Activated naive CD8-positive, alpha-beta T cell treated with anti-CD3 and anti-CD28 coated beads for 36 hours (primary cell): ENCODE measurements at regions not wholly inside any gene's neighbourhood (a gene's known extent, or its start where the extent isn't known, plus 50 kb on each side); places are given as distances from the start of the nearest gene placed in this dataset.

Experiments
- DNase-seq: peaks from one replicate; pipeline ENCODE4 v3.0.0; 2021
- H3K27ac Mint-ChIP-seq: one replicate; pipeline ENCODE4 v1.8.0; 2022; ENCODE audit warnings: mild to moderate bottlenecking, moderate library complexity, mixed read lengths
- H3K27me3 Mint-ChIP-seq: one replicate; pipeline ENCODE4 v1.8.0; 2022; ENCODE audit warnings: mild to moderate bottlenecking, mixed read lengths
- H3K36me3 Mint-ChIP-seq: one replicate; pipeline ENCODE4 v1.8.0; 2021; ENCODE audit warnings: mild to moderate bottlenecking, mixed read lengths
- H3K4me1 Mint-ChIP-seq: one replicate; pipeline ENCODE4 v1.8.0; 2021; ENCODE audit warnings: mixed read lengths
- H3K4me3 Mint-ChIP-seq: one replicate; pipeline ENCODE4 v1.8.0; 2022; ENCODE audit warnings: mild to moderate bottlenecking, moderate library complexity, mixed read lengths
- H3K9me3 Mint-ChIP-seq: one replicate; pipeline ENCODE4 v1.8.0; 2022; ENCODE audit warnings: mixed read lengths

GRCh38 chr16:50944436-50944835 lies 202.6 kb downstream of the CYLD start:
- no peak for DNase-seq
- Mint-ChIP-seq H3K27me3 (no peaks in the 10 kb centered on the region), H3K9me3 (no peaks in the 10 kb centered on the region), H3K4me3 (no peak overlapping the region), H3K27ac (no peak overlapping the region), H3K36me3 (no peaks in the 10 kb centered on the region), H3K4me1 (no peaks in the 10 kb centered on the region)

- no peak for DNase-seq
- no peaks in the 10 kb centered on the region for H3K27me3 Mint-ChIP-seq
- no peaks in the 10 kb centered on the region for H3K4me1 Mint-ChIP-seq
- H3K4me3 Mint-ChIP-seq: no peak overlapping the region
- no peaks in the 10 kb centered on the region for H3K9me3 Mint-ChIP-seq
- no peak overlapping the region for H3K27ac Mint-ChIP-seq
- no peaks in the 10 kb centered on the region for H3K36me3 Mint-ChIP-seq
Observed at GRCh38 chr16:50944033-50944432, 202.1 kb downstream of the CYLD start.

- H3K27ac Mint-ChIP-seq: no peak overlapping the region
- H3K27me3 Mint-ChIP-seq: no peaks in the 10 kb centered on the region
- no peaks in the 10 kb centered on the region for H3K9me3 Mint-ChIP-seq
- H3K4me3 Mint-ChIP-seq: no peak overlapping the region
- no peak for DNase-seq
- H3K36me3 Mint-ChIP-seq: no peaks in the 10 kb centered on the region
- H3K4me1 Mint-ChIP-seq: no peaks in the 10 kb centered on the region
Observed at GRCh38 chr16:50942143-50942542, 200.3 kb downstream of the CYLD start.

- Mint-ChIP-seq H3K27ac (no peak overlapping the region), H3K4me3 (no peak overlapping the region), H3K36me3 (no peaks in the 10 kb centered on the region), H3K9me3 (no peaks in the 10 kb centered on the region), H3K27me3 (no peaks in the 10 kb centered on the region), H3K4me1 (no peaks in the 10 kb centered on the region)
- no peak for DNase-seq
Observed at GRCh38 chr16:50941681-50942080, 199.8 kb downstream of the CYLD start.

- Mint-ChIP-seq H3K27me3 (no peaks in the 10 kb centered on the region), H3K4me3 (no peak overlapping the region), H3K4me1 (no peaks in the 10 kb centered on the region), H3K27ac (no peak overlapping the region), H3K9me3 (no peaks in the 10 kb centered on the region), H3K36me3 (no peaks in the 10 kb centered on the region)
- DNase-seq: no peak
Observed at GRCh38 chr16:50940275-50940854, 198.5 kb downstream of the CYLD start.

- no peak for DNase-seq
- Mint-ChIP-seq H3K36me3 (no peaks in the 10 kb centered on the region), H3K4me1 (no peaks in the 10 kb centered on the region), H3K9me3 (no peaks in the 10 kb centered on the region), H3K27me3 (no peaks in the 10 kb centered on the region), H3K4me3 (no peak overlapping the region), H3K27ac (no peak overlapping the region)
Observed at GRCh38 chr16:50939356-50939755, 197.5 kb downstream of the CYLD start.

GRCh38 chr16:50938932-50939331 lies 197.0 kb downstream of the CYLD start:
- Mint-ChIP-seq H3K4me1 (no peaks in the 10 kb centered on the region), H3K27ac (no peak overlapping the region), H3K9me3 (no peaks in the 10 kb centered on the region)

GRCh38 chr16:50933262-50933661 lies 191.4 kb downstream of the CYLD start:
- Mint-ChIP-seq H3K4me3 (no peak overlapping the region), H3K27me3 (no peaks in the 10 kb centered on the region)
- no peak for DNase-seq

More at GRCh38 chr16:50938932-50939331, 197.0 kb downstream of the CYLD start:
- no peaks in the 10 kb centered on the region for H3K36me3 Mint-ChIP-seq
- H3K27me3 Mint-ChIP-seq: no peaks in the 10 kb centered on the region
- no peak overlapping the region for H3K4me3 Mint-ChIP-seq
- DNase-seq: no peak

GRCh38 chr16:50932348-50932935 lies 190.6 kb downstream of the CYLD start:
- Mint-ChIP-seq H3K4me1 (no peaks in the 10 kb centered on the region), H3K4me3 (no peak overlapping the region), H3K27me3 (no peaks in the 10 kb centered on the region), H3K36me3 (no peaks in the 10 kb centered on the region), H3K27ac (no peak overlapping the region), H3K9me3 (no peaks in the 10 kb centered on the region)
- no peak for DNase-seq

More at GRCh38 chr16:50933262-50933661, 191.4 kb downstream of the CYLD start:
- no peak overlapping the region for H3K27ac Mint-ChIP-seq
- no peaks in the 10 kb centered on the region for H3K36me3 Mint-ChIP-seq
- no peaks in the 10 kb centered on the region for H3K4me1 Mint-ChIP-seq
- no peaks in the 10 kb centered on the region for H3K9me3 Mint-ChIP-seq

- H3K4me3 Mint-ChIP-seq: no peak overlapping the region
- no peaks in the 10 kb centered on the region for H3K36me3 Mint-ChIP-seq
- no peak overlapping the region for H3K27ac Mint-ChIP-seq
- no peaks in the 10 kb centered on the region for H3K4me1 Mint-ChIP-seq
- no peaks in the 10 kb centered on the region for H3K9me3 Mint-ChIP-seq
- peaks cover 6% of the 10 kb centered on the region for H3K27me3 Mint-ChIP-seq
- DNase-seq: no peak
Observed at GRCh38 chr16:50928065-50928464, 186.2 kb downstream of the CYLD start.

- Mint-ChIP-seq H3K4me3 (no peak overlapping the region), H3K9me3 (no peaks in the 10 kb centered on the region), H3K4me1 (no peaks in the 10 kb centered on the region), H3K27ac (no peak overlapping the region), H3K27me3 (peaks cover 10% of the 10 kb centered on the region), H3K36me3 (no peaks in the 10 kb centered on the region)
- no peak for DNase-seq
Observed at GRCh38 chr16:50925758-50926357, 184.0 kb downstream of the CYLD start.

- Mint-ChIP-seq H3K4me1 (no peaks in the 10 kb centered on the region), H3K4me3 (no peak overlapping the region), H3K27ac (no peak overlapping the region), H3K27me3 (peaks cover 10% of the 10 kb centered on the region), H3K9me3 (no peaks in the 10 kb centered on the region), H3K36me3 (no peaks in the 10 kb centered on the region)
- no peak for DNase-seq
Observed at GRCh38 chr16:50924759-50925545, 183.1 kb downstream of the CYLD start.

- H3K36me3 Mint-ChIP-seq: no peaks in the 10 kb centered on the region
Observed at GRCh38 chr16:50917950-50918703, 176.2 kb downstream of the CYLD start.

GRCh38 chr16:50916040-50916439 lies 174.2 kb downstream of the CYLD start:
- Mint-ChIP-seq H3K27me3 (peaks cover 25% of the 10 kb centered on the region), H3K27ac (no peak overlapping the region), H3K36me3 (no peaks in the 10 kb centered on the region), H3K9me3 (no peaks in the 10 kb centered on the region), H3K4me1 (no peaks in the 10 kb centered on the region), H3K4me3 (no peak overlapping the region)
- DNase-seq: no peak

More at GRCh38 chr16:50917950-50918703, 176.2 kb downstream of the CYLD start:
- Mint-ChIP-seq H3K9me3 (no peaks in the 10 kb centered on the region), H3K4me1 (no peaks in the 10 kb centered on the region), H3K27ac (no peak overlapping the region), H3K4me3 (no peak overlapping the region), H3K27me3 (peaks cover 14% of the 10 kb centered on the region)
- DNase-seq: no peak

- no peaks in the 10 kb centered on the region for H3K36me3 Mint-ChIP-seq
- H3K27ac Mint-ChIP-seq: no peak overlapping the region
- H3K9me3 Mint-ChIP-seq: no peaks in the 10 kb centered on the region
- no peaks in the 10 kb centered on the region for H3K4me1 Mint-ChIP-seq
- peaks cover 25% of the 10 kb centered on the region for H3K27me3 Mint-ChIP-seq
- no peak overlapping the region for H3K4me3 Mint-ChIP-seq
- no peak for DNase-seq
Observed at GRCh38 chr16:50915120-50915519, 173.2 kb downstream of the CYLD start.
